HAP-1 (cell line): ENCODE measurements at regions not wholly inside any gene's neighbourhood (a gene's known extent, or its start where the extent isn't known, plus 50 kb on each side); places are given as distances from the start of the nearest gene placed in this dataset.

Source experiments
- DNase-seq, 2 experiments: peaks; one replicate each; pipeline ENCODE4 v3.0.0-alpha.2; 2016 to 2020; ENCODE audit warnings: low spot score in 2 of 2
- H3K27me3 ChIP-seq: fragments of 250-450 bp; sonication (Bioruptor Pico); 2 replicates; pipeline ENCODE4 v1.5.1; 2020; ENCODE audit warnings: low read depth, mild to moderate bottlenecking, moderate library complexity
- H3K36me3 ChIP-seq: fragments of 250-450 bp; sonication (Bioruptor Pico); replicated peaks from 2 replicates; pipeline ENCODE4 v1.5.1; 2020; ENCODE audit warnings: mild to moderate bottlenecking
- H3K4me1 ChIP-seq: fragments of 250-450 bp; sonication (Bioruptor Pico); 2 replicates; pipeline ENCODE4 v1.5.1; 2020; ENCODE audit warnings: mild to moderate bottlenecking
- H3K4me3 ChIP-seq: fragments of 250-450 bp; sonication (Bioruptor Pico); 2 replicates; pipeline ENCODE4 v1.5.1; 2020; ENCODE audit warnings: mild to moderate bottlenecking, moderate library complexity
- H3K9me3 ChIP-seq: fragments of 250-450 bp; sonication (Bioruptor Pico); 2 replicates; pipeline ENCODE4 v1.5.1; 2020; ENCODE audit warnings: mild to moderate bottlenecking, moderate library complexity
- in situ Hi-C: fragments of 300-500 bp; cut with MboI; formaldehyde crosslinking; loops from 3 replicates; pipeline ENCODE4 v1.14.3; 2020; ENCODE audit warnings: low sequenced_read_pairs, inconsistent platforms, mixed read lengths

DNA sequence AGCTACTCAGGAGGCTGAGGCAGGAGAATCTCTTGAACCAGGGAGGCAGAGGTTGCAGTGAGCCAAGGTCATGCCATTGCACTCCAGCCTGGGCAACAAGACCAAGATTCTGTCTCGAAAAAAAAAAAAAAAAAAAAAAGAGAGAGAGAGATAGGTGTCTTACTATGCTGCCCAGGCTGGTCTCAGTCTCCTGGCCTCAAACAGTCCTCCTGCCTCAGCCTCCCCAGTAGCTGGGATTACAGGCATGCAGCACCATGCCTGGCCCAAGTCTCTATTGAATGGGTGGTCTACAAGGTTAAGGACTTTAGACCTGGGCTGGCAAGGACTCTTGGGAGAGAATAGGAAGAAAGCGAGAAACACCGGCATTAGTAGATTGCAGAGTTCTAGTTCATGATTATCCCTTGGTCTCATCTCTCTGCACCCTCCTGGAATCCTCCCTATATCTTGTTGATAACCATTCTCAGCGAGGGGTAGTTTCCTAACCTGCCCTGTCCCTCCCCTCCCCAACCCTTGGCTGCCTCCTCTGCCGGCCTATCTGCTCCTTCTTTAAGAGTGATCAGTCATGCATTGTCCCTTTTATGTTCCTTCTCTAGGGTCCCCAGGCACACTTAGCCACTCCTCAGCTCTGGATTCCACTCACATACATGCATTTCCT, 128.1 kb upstream of the MAP1LC3B2 start:
- Histone ChIP-seq H3K9me3 (no peaks in the 10 kb centered on the region), H3K4me1 (peaks cover 38% of the 10 kb centered on the region), H3K36me3 (no peaks in the 10 kb centered on the region), H3K27me3 (no peaks in the 10 kb centered on the region), H3K4me3 (no peak overlapping the region)
- DNase-seq = no peak
- in situ Hi-C loops = no loop called here

DNA sequence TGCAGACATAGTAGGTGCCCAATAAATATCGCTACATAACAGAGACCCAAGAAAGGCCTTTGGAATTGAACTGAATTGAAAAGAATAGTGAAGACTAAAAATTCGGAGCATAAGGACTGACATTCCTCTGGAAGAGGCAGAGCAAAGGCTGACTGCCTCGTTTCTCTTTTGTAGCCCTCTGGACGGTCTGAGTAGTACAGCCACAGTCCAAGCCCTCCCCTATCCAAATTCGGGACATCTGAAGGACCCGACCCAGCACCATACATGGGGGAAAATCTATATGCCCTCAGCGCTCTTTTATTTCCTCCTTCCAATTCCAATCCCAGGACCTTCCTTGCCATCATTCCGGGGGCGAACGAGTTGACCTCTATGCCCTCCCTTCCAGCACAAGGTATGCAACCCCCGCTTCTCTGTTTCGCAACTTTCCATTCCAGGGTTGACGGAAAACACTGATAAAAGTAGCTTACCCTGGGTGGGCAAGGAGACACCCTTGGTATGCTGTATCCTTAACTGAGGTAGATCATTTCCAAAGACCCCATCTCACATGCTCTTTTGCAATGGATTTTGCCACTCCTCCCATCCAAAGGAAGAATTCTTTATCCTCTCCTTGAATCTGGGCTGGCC, 127.4 kb upstream of the MAP1LC3B2 start:
- Histone ChIP-seq H3K4me1 (peaks cover 30% of the 10 kb centered on the region), H3K36me3 (no peaks in the 10 kb centered on the region), H3K9me3 (no peaks in the 10 kb centered on the region), H3K4me3 (no peak overlapping the region), H3K27me3 (no peaks in the 10 kb centered on the region)
- in situ Hi-C loops = no loop called here
- DNase-seq = no peak

DNA sequence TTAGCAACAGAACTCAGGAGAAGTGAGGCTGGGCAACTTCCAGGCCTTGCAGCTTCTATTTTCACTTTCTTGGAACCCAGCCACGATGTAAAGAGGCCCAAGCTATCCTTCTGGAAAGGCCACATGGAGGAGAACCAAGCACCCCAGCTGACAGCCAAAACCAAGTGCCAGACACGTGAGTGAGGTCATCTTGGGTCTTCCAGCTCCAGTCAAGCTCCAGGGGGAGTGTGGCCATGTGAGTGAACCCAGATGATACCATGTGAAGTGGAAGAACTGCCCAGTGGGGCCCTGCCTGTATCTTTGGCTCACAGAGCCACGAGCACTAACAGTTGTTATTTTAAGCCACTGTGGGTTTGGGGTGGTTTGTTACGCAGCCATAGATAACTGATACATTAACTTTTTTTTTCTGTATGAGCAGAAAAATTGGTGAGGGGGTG, 126.8 kb upstream of the MAP1LC3B2 start:
- DNase-seq = no peak
- in situ Hi-C loops = no loop called here
- Histone ChIP-seq H3K9me3 (no peaks in the 10 kb centered on the region), H3K4me1 (peaks cover 28% of the 10 kb centered on the region), H3K27me3 (no peaks in the 10 kb centered on the region), H3K4me3 (no peak overlapping the region), H3K36me3 (no peaks in the 10 kb centered on the region)

DNA sequence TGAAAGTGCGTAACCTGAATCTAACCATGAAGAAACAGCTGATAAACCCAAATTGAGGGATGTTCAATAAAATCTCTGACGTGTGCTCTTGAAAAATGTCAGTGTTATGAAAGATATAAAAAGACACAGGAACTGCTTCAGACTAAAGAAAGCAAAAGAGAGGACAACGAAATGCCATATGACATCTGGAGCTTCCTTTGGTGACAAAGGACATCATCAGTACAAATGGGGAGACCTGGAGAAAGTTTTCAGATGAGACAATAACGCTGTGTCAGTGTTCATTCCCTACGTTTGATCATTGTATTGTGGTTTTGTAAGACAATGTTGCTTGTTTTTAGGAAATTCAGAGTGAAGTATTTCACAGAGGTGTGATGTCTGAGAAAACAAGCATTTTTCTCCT, 125.9 kb upstream of the MAP1LC3B2 start:
- Histone ChIP-seq H3K4me1 (peaks cover 19% of the 10 kb centered on the region), H3K9me3 (no peaks in the 10 kb centered on the region), H3K4me3 (no peak overlapping the region), H3K27me3 (no peaks in the 10 kb centered on the region), H3K36me3 (no peaks in the 10 kb centered on the region)
- in situ Hi-C loops = no loop called here
- DNase-seq = no peak

DNA sequence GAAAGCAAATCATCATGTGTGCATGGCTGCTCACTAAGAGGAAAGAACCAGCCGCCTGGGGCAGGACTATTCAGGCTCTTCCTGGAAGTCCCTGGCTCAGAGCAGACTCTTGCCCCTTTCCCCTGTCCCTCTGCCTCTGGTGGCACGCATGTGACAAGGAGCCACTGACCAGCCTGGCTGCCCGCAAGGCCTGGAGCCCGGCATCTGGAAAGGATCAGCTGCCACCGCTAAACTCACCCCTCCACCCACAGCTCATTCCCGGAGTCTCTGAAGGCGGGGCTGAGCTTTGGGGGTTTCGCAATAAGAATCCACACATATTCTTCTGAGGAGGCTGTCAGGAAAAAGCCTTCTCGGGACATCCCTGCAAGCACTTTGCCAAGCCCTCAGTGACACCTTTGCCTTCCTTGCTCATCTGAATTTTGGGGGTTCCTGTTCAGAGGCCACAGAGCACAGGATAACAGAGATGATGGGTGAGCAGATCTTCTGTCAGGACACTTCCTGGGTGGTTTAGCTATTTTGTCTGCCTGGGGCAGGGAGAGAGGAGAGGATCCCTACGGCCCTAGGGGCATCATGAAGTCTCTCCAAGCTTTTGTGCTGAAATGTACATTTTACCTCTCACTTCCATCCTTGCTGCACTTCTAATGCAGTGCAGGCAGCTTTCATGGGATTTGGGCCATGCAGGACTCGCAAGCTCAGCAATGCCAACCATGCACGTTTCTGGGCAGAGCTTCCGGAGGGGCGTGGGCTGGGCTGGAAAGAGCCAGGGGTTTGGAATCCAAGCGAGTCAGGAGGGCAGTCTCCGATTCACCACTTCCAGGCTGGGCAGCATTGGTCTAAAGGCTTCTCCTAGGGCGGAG, 124.8 kb upstream of the MAP1LC3B2 start:
- Histone ChIP-seq H3K36me3 (no peaks in the 10 kb centered on the region), H3K4me3 (no peak overlapping the region), H3K4me1 (peaks cover 10% of the 10 kb centered on the region), H3K9me3 (no peaks in the 10 kb centered on the region), H3K27me3 (no peaks in the 10 kb centered on the region)
- DNase-seq = peak; percentile 54 to 84
- in situ Hi-C loops = no loop called here

DNA sequence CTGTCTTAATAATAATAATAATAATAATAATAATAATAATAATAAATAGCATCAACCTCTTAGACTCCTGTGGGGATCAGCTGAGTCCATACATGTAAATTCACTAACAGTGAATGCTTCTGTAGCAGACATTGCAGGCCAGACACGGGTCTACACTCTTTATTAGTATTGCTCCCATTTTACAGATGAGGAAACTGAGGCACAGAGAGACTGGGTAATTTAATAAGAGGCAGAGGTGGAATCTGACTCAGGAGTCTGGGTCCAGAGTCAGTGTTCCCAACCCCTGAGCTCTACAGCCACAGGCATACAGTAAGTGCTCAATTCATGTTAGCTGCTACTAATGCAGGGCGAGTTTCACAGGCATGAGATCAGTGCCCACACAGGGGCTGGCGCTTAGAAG, 123.2 kb upstream of the MAP1LC3B2 start:
- Histone ChIP-seq H3K4me1 (peaks cover 10% of the 10 kb centered on the region), H3K27me3 (no peaks in the 10 kb centered on the region), H3K9me3 (no peaks in the 10 kb centered on the region), H3K36me3 (no peaks in the 10 kb centered on the region), H3K4me3 (no peak overlapping the region)
- DNase-seq = no peak
- in situ Hi-C loops = no loop called here

DNA sequence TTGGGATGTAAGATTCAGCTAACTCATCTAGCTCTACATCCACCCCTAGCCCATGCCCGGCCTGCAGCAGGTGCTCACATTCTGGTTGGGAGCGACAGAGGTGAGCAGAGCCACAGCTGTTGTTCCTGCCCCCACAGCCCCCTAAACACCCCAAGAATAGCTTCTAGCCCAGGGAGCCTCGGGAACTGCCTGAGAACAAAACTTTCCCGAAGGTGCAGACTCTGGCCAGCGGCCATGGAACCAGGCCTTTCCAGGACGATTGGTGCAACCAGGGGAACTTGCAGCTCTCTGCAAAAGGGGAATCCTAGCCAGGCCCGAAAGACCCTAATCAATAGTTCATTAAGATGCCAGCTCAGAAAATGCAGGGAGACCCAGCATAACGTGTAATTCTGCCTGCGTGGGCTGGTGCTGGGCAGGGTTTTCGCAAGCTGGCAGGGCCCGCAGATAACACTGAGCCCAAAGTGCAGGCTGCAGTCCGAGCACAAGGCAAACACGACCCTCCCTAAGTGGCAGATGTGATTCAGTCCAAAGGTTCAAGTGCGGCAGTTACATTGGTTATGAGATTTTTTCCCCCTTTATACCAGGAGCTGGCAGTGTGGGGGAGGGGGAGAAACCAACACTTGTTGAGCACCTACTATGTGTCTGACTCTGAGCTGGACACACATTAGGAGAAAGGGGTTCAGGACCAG, 122.5 kb upstream of the MAP1LC3B2 start:
- Histone ChIP-seq H3K9me3 (no peaks in the 10 kb centered on the region), H3K36me3 (no peaks in the 10 kb centered on the region), H3K27me3 (no peaks in the 10 kb centered on the region), H3K4me3 (no peak overlapping the region), H3K4me1 (peaks cover 10% of the 10 kb centered on the region)
- in situ Hi-C loops = no loop called here
- DNase-seq = no peak

DNA sequence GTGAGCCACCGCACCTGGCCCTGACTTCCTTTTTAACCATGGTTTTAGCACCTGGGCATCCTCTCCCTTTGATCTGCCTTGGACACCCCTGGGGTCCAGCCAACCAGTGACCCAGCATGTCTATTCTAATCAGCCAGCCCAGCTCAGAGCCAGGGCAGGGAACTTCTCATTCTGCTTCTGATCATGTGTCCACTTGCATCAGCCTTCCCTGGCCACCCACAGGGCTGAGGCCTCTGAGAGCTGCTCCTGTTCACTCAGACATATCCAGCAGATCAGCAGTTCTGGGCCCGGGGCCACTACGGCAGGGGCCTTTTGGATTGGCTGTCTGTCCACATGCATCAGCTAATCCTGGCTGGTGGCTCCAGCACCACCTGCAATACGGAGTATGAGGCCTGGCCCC, 117.9 kb upstream of the MAP1LC3B2 start:
- Histone ChIP-seq H3K9me3 (no peaks in the 10 kb centered on the region), H3K36me3 (no peaks in the 10 kb centered on the region), H3K27me3 (no peaks in the 10 kb centered on the region), H3K4me3 (no peak overlapping the region), H3K4me1 (no peaks in the 10 kb centered on the region)
- no peak for DNase-seq
- in situ Hi-C loops = no loop called here

GRCh38 chr12:116442304-116442703, 116.9 kb upstream of the MAP1LC3B2 start:
- H3K36me3 ChIP-seq = no peaks in the 10 kb centered on the region
- H3K9me3 ChIP-seq = no peaks in the 10 kb centered on the region
- in situ Hi-C loops = no loop called here
- no peaks in the 10 kb centered on the region for H3K4me1 ChIP-seq
- H3K4me3 ChIP-seq = no peak overlapping the region
- H3K27me3 ChIP-seq = no peaks in the 10 kb centered on the region
- no peak for DNase-seq

DNA sequence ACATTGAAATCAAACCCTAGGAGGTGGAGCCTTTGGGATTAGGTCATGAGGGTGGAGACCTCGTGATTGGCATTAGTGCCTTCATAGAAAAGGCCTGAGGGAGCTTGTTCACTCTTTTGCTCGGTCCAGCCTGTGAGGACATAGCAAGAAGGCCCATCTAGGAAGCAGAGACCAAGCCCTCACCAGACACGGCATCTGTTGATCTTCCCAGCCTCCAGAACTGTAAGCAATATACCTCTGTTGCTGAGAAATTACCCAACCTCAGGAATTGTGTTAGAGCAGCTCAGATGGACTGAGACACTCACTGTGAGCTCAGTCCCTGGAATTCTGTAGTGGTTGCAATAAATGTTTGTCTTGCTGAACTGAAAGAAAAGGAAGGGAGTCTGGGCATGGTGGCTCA, 116.2 kb upstream of the MAP1LC3B2 start:
- no peaks in the 10 kb centered on the region for H3K4me1 ChIP-seq
- H3K36me3 ChIP-seq = no peaks in the 10 kb centered on the region
- no peaks in the 10 kb centered on the region for H3K9me3 ChIP-seq
- no peaks in the 10 kb centered on the region for H3K27me3 ChIP-seq
- in situ Hi-C loops = no loop called here
- H3K4me3 ChIP-seq = no peak overlapping the region
- no peak for DNase-seq

GRCh38 chr12:116443821-116444589, 115.2 kb upstream of the MAP1LC3B2 start:
- Histone ChIP-seq H3K36me3 (no peaks in the 10 kb centered on the region), H3K27me3 (no peaks in the 10 kb centered on the region), H3K4me1 (peaks cover 2% of the 10 kb centered on the region), H3K4me3 (no peak overlapping the region), H3K9me3 (no peaks in the 10 kb centered on the region; the same call in 1 of the 2 replicates)
- DNase-seq = no peak
- in situ Hi-C loops = no loop called here

GRCh38 chr12:116444590-116444943, 114.6 kb upstream of the MAP1LC3B2 start:
- DNase-seq = no peak
- Histone ChIP-seq H3K9me3 (no peaks in the 10 kb centered on the region; the same call in 1 of the 2 replicates), H3K27me3 (no peaks in the 10 kb centered on the region), H3K4me1 (peaks cover 7% of the 10 kb centered on the region), H3K4me3 (no peak overlapping the region), H3K36me3 (no peaks in the 10 kb centered on the region)
- in situ Hi-C loops = no loop called here

- Histone ChIP-seq H3K36me3 (no peaks in the 10 kb centered on the region), H3K9me3 (no peaks in the 10 kb centered on the region; the same call in none of the 2 replicates)
- in situ Hi-C loops = no loop called here
Measured at GRCh38 chr12:116448165-116448739, 110.9 kb upstream of the MAP1LC3B2 start.

More at GRCh38 chr12:116448165-116448739, 110.9 kb upstream of the MAP1LC3B2 start:
- DNase-seq = no peak
- Histone ChIP-seq H3K4me3 (no peak overlapping the region), H3K27me3 (no peaks in the 10 kb centered on the region), H3K4me1 (peaks cover 10% of the 10 kb centered on the region)
